Suprapubic skin (tissue), 4 donors: ENCODE measurements at regions not wholly inside any gene's neighbourhood (a gene's known extent, or its start where the extent isn't known, plus 50 kb on each side); places are given as distances from the start of the nearest gene placed in this dataset.

ENCODE experiments used
- DNase-seq, 2 donors: peaks; one replicate each; pipeline ENCODE4 v3.0.0-alpha.2; 2019; ENCODE audit warnings: low spot score in 2 of 2
- H3K27ac ChIP-seq: fragments of 200-600 bp; sonication (generic); one replicate; pipeline ENCODE4 v1.5.1; 2019
- H3K27me3 ChIP-seq: fragments of 200-600 bp; sonication (generic); one replicate; pipeline ENCODE4 v1.5.1; 2019
- H3K36me3 ChIP-seq: fragments of 200-600 bp; sonication (generic); one replicate; pipeline ENCODE4 v1.5.1; 2019
- H3K4me1 ChIP-seq: fragments of 200-600 bp; sonication (generic); one replicate; pipeline ENCODE4 v1.5.1; 2019
- H3K4me3 ChIP-seq: fragments of 200-600 bp; sonication (generic); one replicate; pipeline ENCODE4 v1.5.1; 2019; ENCODE audit warnings: mild to moderate bottlenecking
- H3K9me3 ChIP-seq: fragments of 200-600 bp; sonication (generic); one replicate; pipeline ENCODE4 v1.5.1; 2019
- EP300 ChIP-seq: sonication (generic); formaldehyde crosslinking; IDR thresholded peaks from one replicate; pipeline ENCODE4 v1.6.1; 2017; ENCODE audit warnings: antibody characterized with exemption
- POLR2A ChIP-seq, 2 donors: fragments of 450-650 bp; IDR thresholded peaks; one replicate each; pipeline ENCODE4 v1.6.1; 2017; ENCODE audit warnings: antibody characterized with exemption in 2 of 2, mild to moderate bottlenecking in 2 of 2, moderate library complexity in 2 of 2
- POLR2AphosphoS5 ChIP-seq, 3 donors: sonication (generic); formaldehyde crosslinking; IDR thresholded peaks; one replicate each; pipeline ENCODE4 v1.6.1; 2017; ENCODE audit warnings: antibody characterized with exemption in 3 of 3
- WGBS: methylation state at CpG from one replicate; pipeline ENCODE4 v1.1.5; 2018; 5-methylcytosine and 5-hydroxymethylcytosine counted together
- TF ChIP-seq, protein P1 (sequence below), 2 donors: fragments of 200-600 bp in 1 of 2; fragments of 450-650 bp in 1 of 2; sonication (generic) in 1 of 2; IDR thresholded peaks; one replicate each; pipeline ENCODE4 v1.5.1; 2016 to 2019; ENCODE audit warnings: antibody characterized with exemption in 2 of 2, mild to moderate bottlenecking in 1 of 2, moderate library complexity in 1 of 2

DNA sequence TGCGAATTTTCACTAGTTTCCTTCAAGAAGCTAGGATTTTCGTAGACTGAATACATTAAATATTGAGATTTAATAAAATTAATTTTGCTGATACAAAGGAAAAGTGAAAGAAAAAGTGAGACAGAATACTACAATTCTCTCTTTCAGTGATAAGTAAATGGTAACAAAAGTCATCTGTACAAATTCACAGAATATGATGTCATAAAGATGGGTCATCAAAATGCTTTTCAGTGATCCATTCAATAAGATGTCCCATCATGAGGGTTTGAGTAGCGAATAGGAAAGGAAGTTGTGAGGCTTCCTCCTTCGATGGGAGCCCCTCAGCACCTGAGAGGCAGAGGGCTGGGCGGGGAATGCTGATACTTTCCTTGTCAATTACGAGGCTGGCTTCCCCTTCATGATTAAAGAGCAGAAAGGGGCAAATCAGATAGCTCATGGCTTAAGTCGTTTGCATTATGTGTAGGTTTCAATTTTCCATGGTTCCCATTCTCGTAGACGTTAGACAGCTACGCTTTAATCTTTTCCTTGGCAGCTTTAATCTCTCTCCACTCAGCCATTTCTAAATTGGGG, 108.8 kb upstream of the SORBS2 start:
- no peaks in the 10 kb centered on the region for H3K4me1 ChIP-seq
- TF ChIP-seq, protein P1, sequence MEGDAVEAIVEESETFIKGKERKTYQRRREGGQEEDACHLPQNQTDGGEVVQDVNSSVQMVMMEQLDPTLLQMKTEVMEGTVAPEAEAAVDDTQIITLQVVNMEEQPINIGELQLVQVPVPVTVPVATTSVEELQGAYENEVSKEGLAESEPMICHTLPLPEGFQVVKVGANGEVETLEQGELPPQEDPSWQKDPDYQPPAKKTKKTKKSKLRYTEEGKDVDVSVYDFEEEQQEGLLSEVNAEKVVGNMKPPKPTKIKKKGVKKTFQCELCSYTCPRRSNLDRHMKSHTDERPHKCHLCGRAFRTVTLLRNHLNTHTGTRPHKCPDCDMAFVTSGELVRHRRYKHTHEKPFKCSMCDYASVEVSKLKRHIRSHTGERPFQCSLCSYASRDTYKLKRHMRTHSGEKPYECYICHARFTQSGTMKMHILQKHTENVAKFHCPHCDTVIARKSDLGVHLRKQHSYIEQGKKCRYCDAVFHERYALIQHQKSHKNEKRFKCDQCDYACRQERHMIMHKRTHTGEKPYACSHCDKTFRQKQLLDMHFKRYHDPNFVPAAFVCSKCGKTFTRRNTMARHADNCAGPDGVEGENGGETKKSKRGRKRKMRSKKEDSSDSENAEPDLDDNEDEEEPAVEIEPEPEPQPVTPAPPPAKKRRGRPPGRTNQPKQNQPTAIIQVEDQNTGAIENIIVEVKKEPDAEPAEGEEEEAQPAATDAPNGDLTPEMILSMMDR (IDR thresholded peaks at IDR 0.05) = no peak
- TF ChIP-seq EP300 (no peak), POLR2AphosphoS5 (IDR thresholded peaks at IDR 0.05) (no peak), POLR2A (IDR thresholded peaks at IDR 0.05) (no peak)
- 70% methylated on average over 10 of the region's 10 CpGs for WGBS
- H3K27ac ChIP-seq = no peak overlapping the region
- no peak for DNase-seq
- H3K27me3 ChIP-seq = no peaks in the 10 kb centered on the region
- no peaks in the 10 kb centered on the region for H3K36me3 ChIP-seq
- no peaks in the 10 kb centered on the region for H3K9me3 ChIP-seq
- no peak overlapping the region for H3K4me3 ChIP-seq

DNA sequence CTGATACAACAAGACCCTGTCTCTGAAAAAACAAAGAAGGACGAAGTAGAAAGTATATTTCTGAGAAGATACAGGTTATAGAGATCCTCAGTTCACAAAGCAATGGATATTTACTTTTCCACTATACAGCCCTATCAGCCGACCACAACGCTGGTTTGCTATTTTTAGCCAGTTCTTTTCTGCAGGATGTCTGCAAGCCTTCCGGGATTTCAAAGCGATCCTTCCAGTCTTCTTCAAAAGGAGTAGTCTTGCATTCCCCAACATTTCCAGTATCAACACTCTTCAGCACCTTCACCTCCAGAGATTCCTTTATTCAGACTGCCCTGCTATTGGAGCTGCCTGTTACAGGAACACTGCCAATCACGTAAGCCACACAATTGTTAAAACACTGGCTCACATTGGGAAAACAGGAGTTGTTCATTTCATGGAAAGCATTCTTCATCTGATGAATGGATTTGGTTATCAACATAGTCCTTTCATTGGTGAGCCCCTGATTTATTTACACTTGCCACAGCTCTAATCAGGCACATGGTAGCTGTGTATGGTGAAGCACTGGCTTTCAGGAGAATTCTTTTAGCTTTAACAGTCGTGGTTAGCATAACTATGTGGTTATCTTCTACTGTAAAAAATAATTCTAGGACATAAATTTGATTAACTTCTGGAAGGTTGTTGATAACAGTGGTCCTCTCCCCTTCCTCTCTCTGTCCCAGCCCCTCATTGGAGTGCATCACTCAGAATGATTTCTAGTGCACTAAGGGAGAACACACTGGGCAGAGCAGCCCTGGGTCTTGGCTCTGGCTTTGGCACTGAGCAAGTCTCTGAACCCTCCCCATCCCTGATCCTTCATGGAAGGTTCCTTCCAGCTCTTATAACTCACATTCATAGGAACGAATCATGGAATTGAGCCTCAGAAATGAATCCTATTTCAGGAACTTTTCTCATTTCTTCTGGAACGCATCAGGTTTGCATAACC, 109.9 kb upstream of the SORBS2 start:
- 51% methylated on average over 9 of the region's 9 CpGs for WGBS
- DNase-seq = no peak
- Histone ChIP-seq H3K27ac (no peak overlapping the region), H3K4me3 (no peak overlapping the region), H3K9me3 (no peaks in the 10 kb centered on the region), H3K36me3 (no peaks in the 10 kb centered on the region), H3K4me1 (no peaks in the 10 kb centered on the region), H3K27me3 (no peaks in the 10 kb centered on the region)
- TF ChIP-seq, protein P1 (IDR thresholded peaks at IDR 0.05) = no peak
- TF ChIP-seq EP300 (no peak), POLR2AphosphoS5 (IDR thresholded peaks at IDR 0.05) (no peak), POLR2A (IDR thresholded peaks at IDR 0.05) (no peak)

DNA sequence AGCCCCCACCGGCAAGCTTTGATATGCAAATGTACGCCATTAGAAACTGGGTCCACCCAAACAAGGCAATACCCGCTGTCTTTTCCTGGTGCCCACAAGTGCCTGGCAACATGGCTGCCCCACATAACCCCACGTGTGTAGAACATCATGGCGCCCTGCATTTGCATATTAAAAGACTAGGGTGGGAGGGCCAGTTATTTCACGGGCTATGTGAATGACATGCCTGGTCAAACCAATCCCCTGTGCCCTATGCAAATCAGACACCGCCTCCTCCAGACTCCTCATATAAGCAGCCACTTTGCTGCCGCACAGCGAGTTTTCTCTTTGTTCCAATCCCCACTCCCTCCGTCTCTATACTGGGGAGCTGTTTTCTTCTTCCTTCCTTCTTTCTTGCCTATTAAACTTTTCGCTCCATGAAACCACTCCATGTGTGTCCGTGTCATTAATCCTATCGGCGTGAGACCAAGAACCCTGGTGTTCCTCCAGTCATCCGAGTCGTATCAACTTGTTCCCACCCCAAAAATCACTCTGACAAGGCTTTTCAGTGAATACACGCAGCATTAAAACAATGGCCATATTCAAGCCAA, 112.6 kb upstream of the SORBS2 start:
- Histone ChIP-seq H3K36me3 (no peaks in the 10 kb centered on the region), H3K4me3 (no peak overlapping the region), H3K9me3 (no peaks in the 10 kb centered on the region), H3K4me1 (no peaks in the 10 kb centered on the region), H3K27me3 (no peaks in the 10 kb centered on the region), H3K27ac (no peak overlapping the region)
- no peak for DNase-seq
- TF ChIP-seq, protein P1 (IDR thresholded peaks at IDR 0.05) = no peak
- TF ChIP-seq POLR2A (IDR thresholded peaks at IDR 0.05) (no peak), EP300 (no peak), POLR2AphosphoS5 (IDR thresholded peaks at IDR 0.05) (no peak)
- 96% methylated on average over 17 of the region's 17 CpGs for WGBS

DNA sequence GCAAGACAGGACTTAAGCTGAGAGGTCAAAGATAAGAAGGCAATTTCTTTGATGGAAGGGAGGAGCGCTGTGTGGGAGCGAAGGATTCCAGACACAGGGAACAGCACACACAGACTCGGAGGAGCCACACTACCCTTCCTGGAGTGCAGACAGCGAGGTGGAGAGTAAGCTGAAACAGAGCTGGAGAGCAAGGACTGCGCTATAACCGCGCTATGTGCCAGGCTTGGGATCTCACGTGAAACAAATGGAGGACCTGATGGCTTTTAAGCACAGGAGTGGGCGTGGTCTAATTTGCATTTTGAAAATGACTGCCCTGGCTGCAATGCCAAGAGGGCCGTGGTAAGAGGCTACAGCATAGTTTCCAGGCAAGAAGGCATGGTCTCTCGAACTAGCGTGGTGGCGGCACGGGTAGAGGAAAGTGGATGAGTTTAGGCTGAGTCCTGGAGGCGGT, 113.9 kb upstream of the SORBS2 start:
- no peak overlapping the region for H3K27ac ChIP-seq
- 83% methylated on average over 15 of the region's 15 CpGs for WGBS
- H3K36me3 ChIP-seq = no peaks in the 10 kb centered on the region
- no peak for DNase-seq
- H3K4me1 ChIP-seq = no peaks in the 10 kb centered on the region
- H3K27me3 ChIP-seq = no peaks in the 10 kb centered on the region
- no peaks in the 10 kb centered on the region for H3K9me3 ChIP-seq
- H3K4me3 ChIP-seq = no peak overlapping the region
- no peak for TF ChIP-seq EP300

DNA sequence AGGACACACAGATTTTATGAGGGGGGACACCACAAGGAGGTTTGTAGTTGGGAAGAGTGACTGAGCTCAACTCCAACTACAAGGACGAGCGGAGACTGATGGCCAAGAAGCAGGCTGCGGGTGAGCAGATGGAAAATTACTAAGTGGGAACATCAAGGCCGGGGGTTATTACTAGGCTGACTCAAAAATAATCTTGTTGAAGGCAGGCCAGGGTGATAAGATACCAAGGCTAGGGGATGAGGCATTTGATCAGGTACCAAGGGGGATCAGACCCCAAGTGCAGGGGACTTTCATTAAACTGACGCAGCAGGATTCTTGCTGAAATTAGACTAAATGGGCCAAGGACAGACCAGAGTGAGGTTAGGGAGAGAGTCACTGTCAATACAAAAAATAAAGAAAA, 119.4 kb upstream of the SORBS2 start:
- no peak for DNase-seq
- TF ChIP-seq POLR2AphosphoS5 (IDR thresholded peaks at IDR 0.05) = no peak
- Histone ChIP-seq H3K4me3 (no peak overlapping the region), H3K36me3 (no peaks in the 10 kb centered on the region), H3K27me3 (peaks cover 3% of the 10 kb centered on the region), H3K9me3 (no peaks in the 10 kb centered on the region), H3K4me1 (no peaks in the 10 kb centered on the region), H3K27ac (no peak overlapping the region)
- WGBS = 92% methylated on average over 5 of the region's 5 CpGs

DNA sequence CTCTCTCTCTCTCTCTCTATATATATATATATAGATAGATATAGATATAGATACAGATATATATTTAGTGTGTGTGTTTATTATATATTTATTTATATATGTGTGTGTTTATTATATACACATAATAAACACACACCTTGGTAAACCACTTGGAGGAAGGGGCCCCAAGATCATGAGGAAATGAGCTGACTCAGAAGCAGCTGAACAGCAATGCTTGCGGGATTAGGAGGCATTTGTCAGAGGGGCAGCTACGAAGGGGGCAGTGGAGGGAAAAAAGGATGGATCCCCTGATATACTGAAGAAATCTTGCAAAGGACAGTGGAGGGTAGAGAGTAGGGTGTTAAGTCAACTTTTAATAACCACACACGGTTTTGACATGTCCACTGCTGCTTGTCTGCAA, 120.0 kb upstream of the SORBS2 start:
- Histone ChIP-seq H3K4me1 (no peaks in the 10 kb centered on the region), H3K4me3 (no peak overlapping the region), H3K27ac (no peak overlapping the region), H3K27me3 (peaks cover 3% of the 10 kb centered on the region), H3K36me3 (no peaks in the 10 kb centered on the region), H3K9me3 (no peaks in the 10 kb centered on the region)
- no peak for TF ChIP-seq POLR2AphosphoS5 (IDR thresholded peaks at IDR 0.05)
- TF ChIP-seq EP300 = no peak
- no peak for TF ChIP-seq POLR2A (IDR thresholded peaks at IDR 0.05)
- DNase-seq = no peak
- 48% methylated on average over 3 of the region's 3 CpGs for WGBS
